SK-MEL-5 (cell line): ENCODE measurements at regions not wholly inside any gene's neighbourhood (a gene's known extent, or its start where the extent isn't known, plus 50 kb on each side); places are given as distances from the start of the nearest gene placed in this dataset.
"Not testable (repeated sequence)": the region's sequence is repeated elsewhere in the genome, so short reads cannot be mapped to it uniquely, and the experiment has no call there.

Experiments used
- DNase-seq: peaks from one replicate; pipeline ENCODE4 v3.0.0-alpha.2; 2016; ENCODE audit warnings: low read depth, low spot score
- in situ Hi-C: cut with HindIII; loops from 2 replicates; pipeline ENCODE4 v1.10.0; 2016; ENCODE audit warnings: low sequenced_read_pairs, high pct_unique_total_duplicates, low pct_unique_long_range_greater_than_20kb

DNA sequence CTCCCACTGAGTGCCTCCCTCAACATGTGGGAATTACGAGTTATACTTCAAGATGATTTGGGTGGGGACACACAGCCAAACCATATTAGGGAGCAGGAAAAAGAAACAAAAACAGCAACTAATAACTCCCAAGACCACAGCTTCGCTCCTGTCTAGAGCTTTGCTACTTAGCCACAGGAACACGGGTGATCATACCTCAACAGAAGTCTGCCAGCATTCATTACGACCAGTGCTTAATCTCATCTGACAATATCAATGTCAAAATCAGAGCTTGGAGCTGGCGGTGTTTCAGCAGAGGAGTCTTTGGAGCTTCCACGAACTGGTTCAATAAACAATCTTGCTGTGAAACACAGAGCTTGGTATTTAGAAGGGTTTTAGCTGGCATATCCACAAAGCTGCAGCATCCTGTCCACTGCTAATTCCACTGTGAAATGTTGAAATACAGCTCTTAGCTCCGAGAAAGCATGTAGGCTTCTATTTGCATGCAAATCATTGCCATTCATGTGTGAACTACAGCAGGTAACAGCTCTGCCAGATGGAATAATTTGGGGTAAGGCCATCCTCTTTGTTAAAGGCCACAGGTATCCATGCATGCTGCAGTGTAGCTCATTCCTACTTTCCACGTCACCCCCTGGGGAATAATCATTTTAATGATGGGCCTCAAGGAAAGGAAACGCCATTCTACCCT, 128.4 kb upstream of the GOT2 start:
- DNase-seq = no peak
- in situ Hi-C loops = no loop called here

DNA sequence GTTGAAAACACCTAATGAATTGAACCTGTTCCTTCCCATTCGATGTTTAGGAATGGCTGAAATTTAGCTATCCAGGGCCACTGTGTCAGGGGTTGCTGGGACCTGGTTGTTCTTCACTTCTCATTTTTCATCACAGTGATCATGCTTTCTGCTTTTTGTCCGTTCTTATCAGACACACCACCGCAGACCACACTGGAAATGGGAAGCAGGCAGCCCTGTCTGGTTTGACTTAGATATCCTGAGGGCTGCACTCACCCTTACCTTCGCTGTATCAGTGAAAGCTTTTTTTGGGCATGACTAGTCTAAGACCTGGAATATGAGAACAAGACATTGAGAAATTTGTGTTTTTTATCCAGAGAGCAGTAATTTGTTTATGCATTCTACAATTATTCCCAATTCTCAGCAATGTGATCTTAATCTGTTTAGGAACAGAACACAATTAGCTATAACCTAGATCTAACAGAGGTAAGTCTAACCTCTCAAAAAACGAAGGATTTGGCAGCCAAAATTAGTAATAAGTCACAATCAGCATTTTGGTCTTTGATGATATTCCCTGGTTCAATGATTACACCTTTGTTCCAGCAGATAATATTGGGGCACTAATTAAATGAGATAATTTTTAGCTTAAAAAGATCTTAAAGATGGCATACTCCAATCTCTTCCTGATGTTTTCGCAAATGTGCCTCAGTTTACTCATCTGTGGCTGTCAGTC, 126.0 kb upstream of the GOT2 start:
- no peak for DNase-seq
- in situ Hi-C loops = no loop called here

DNA sequence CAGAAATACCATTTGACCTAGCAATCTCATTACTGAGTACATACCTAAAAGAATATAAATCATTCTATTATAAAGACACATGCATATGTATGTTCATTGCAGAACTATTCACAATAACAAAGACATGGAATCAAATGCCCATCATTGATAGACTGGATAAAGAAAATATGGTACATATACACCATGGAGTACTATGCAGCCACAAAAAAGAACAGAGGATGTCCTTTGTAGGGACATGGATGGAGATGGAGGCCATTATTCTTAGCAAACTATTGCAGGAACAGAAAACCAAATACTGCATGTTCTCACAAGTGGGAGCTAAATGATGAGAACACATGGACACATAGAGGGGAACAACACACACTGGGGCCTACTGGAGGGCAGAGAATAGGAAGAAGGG, 124.5 kb upstream of the GOT2 start:
- in situ Hi-C loops, DNase-seq: not testable (repeated sequence)

DNA sequence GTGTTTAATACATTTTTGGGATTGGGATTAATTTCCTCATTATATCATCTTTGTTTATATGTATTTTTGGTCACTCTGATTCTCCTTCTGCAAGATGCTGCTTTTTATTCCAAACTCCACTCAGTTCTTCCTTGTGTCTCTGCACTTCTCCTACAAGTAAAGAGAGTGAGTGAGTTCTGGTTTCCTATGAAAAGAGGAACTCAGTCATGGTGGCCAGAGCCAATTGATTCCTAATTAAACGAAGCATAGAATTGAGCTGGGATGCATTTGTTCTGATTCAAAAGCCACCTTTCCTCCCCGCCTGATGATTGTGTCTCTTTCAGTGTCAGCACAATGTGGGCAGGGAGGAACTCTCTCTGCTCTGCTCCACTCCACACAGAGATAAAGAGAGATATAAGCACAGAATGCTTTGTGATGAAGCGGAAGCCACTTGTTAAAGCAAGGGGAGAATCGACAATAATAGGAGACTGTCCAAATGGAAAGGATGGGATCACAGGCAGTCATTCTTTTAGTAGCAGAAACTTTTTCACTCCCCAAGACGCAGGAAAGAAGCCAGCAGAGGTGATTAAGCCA, 121.3 kb upstream of the GOT2 start:
- no peak for DNase-seq
- in situ Hi-C loops = no loop called here

DNA sequence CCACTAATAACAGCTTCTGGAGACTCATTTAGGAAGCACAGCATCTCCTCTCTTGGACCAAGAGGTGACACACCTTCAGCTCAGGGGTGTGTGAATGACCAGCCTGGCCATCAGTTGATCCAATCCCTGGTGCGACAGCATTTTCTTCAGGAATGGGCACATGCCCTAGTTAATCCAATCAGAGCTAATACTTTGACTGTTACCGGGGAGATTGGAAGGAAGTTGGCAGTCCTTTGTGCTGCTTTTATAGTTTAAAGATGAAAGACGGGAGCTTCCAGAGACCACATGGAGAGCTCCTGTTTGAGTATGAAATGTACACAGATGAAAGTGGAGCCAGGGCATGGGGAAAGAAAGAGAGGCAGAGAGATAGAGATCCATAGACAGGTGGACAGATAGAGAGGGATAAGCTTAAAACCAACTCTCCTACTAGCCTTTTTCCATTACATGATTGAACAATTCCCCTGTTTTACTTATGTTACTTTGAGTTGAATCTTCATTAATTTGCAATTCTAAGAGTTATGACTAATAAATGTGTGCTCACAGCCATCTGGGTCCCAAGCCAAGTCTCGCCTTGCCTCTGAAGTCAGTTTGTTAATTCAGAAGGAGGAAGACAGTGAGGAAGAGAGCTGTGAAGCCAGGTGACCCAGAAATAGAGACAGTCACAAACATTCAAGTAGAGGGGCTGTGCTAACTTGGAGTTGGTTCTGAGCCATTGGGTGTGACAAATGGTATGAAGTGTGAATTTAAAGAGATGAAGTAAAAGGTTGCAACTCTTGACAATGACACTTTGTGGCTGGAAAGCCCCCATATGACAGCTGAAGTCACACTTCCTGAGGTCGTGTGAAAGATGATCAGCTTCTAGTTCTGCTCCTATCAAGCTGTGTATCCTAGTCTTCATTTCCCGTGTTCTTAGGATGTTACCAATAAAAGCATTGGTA, 120.0 kb upstream of the GOT2 start:
- DNase-seq = no peak
- in situ Hi-C loops = no loop called here

DNA sequence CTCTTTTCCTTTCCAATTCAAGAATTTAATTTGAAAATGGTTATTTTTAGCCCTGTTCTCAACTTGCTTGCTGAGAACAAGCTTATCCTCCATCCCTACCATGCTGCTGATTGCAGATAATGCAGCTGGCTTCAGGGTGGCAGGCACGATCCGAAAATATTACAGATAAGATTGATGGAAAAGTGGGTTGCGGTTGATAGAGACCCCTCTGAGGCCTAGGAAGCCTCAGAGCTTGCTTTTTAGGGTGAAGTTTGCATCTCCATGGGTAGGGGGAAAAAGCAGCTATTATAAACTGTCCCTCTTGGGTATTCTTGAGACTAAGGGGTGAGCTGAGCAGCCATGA, 116.5 kb upstream of the GOT2 start:
- in situ Hi-C loops = no loop called here
- DNase-seq = no peak

DNA sequence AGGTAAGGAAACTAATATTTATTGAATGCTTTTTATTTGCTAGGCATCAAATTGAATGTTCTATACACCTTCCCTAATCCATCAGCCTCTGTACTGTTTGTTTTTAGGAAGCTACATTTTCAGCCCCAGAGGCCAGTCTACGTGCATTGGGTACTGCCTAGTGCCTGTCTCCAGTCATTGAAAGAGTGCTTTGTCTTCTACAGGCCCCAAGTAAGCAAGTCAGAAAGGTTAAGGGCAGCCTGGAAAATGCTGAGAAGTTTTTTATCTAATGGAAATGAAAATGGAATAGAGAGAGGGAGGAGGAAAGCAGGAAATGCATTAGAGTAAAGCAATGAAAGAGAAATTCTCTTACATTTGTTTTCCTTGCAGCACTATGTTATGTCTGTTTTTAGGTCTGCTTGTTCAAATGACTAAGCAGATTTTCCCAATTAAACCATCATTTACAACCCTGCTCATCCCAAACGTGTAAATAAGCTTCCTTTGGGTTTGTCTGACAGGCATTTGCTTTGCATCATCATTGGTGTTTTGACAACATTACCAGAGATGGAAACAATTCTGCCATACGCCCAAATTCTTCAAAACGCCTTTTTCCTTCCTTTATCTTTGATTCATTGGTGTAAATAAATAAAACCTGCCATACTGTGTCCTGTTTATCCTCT, 116.0 kb upstream of the GOT2 start:
- in situ Hi-C loops = no loop called here
- DNase-seq = peak; percentile 46

DNA sequence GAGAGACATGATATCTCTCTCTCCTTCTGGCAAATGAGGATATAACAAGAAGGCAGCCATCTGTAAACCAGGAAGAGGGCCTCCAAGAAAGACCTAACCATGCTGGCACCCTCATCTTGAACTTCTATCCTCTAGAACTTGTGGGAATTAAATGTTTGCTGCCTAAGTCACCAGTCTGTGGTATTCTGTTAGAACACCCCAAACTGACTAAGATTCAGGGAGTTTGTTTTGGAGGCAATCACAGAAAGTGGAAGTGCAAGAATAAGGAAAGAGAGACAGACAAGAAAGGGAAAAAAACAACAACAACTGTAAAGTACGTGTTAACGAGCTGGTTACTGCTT, 114.5 kb upstream of the GOT2 start:
- in situ Hi-C loops = no loop called here

DNA sequence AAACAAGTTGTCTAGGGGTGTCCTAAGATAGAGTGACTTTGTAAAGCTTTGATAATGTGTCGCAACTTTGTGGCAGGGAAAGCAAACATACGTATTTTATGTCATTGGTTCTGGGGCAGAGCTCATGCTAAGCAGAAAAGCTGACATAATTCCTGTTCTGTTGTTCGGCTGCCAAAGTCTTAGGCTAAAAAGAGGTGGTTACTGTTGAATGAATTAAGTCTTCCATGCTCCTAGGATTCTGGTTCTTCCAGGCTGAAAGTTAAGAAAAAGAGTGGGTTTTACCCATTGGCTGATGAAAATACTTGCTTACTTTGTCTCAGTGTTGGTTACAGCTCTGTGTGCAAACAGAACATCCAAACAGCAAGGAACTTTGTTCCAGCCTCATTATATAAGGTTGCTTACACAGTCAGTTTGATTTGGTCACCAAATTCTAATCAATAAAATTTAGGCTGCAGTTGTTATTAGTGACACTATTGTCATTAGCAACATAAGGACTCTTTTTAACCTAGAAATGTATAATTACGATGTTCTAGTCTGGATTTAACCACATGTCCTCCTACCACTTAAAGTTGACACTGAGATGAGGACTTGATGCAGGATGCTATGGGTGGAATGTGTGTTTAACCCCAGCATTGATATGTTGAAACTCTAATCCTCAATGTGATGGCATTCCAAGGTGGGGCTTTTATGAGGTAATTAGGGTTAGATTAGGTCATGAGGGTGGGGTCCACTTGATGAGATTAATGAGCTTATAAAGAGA, 114.0 kb upstream of the GOT2 start:
- no peak for DNase-seq
- in situ Hi-C loops = no loop called here

More for the DNA sequence above, 114.5 kb upstream of the GOT2 start:
- no peak for DNase-seq

DNA sequence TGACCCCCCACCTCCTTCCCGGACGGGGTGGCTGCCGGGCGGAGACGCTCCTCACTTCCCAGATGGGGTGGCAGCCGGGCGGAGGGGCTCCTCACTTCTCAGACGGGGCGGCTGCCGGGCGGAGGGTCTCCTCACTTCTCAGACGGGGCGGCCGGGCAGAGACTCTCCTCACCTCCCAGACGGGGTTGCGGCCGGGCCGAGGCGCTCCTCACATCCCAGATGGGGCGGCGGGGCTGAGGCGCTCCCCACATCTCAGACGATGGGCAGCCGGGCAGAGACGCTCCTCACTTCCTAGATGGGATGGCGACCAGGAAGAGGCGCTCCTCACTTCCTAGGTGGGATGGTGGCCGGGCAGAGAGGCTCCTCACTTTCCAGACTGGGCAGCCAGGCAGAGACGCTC, 112.1 kb upstream of the GOT2 start:
- DNase-seq, in situ Hi-C loops: not testable (repeated sequence)

DNA sequence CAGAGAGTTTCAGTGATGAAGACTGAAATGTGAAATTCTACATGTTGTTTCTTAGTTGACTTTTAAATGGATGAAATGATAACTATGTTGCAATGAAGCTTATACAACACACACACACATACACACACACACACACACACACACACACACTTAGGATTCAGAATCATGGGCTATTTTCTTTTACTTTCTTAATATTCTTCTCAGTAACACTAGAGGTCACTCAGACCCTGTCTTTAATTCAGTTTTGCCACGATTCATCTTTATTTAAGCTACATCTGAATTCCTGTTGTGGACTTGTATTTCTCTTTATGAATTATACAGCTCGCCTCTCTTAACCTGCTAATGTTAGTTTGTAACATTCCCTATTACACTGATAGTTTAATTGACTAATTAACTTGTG, 109.6 kb upstream of the GOT2 start:
- in situ Hi-C loops = no loop called here
- DNase-seq = peak; percentile 47

DNA sequence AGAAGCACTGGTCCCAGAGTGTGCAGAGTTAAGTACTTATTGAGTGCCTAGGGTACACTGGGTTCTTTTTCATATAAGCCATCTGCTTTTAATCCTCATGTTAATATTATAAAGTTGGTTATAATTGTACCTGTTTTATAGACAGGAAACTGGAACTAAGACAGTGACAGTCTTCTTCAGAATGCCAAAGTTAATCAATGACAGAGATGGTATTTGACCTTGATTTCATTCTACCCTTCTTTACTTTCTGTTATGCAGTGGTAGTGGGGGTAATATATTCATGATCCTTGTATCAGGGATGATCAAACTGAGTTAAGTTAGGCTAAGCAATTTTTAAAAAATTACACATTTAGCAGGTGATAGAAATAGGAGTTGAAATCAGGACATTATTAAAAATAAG, 108.6 kb upstream of the GOT2 start:
- DNase-seq = no peak
- in situ Hi-C loops = no loop called here

DNA sequence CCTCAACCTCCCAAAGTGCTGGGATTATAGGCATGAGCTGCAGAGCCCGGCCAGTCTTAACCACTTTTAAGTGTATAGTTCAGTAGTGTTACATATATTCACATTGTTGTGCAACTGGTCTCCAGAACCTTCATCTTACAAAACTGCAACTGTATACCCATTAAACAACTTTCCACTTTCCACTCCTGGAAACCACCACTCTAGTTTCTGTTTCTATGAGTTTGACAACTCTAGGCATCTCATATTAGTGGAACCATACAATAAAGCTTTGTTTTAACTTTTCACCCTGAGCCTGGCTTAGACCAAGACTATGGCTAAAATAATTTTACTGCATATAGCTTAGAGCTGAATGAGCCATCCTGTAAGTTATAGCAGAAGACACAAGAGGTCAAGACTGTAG, 108.0 kb upstream of the GOT2 start:
- DNase-seq = no peak
- in situ Hi-C loops = no loop called here

DNA sequence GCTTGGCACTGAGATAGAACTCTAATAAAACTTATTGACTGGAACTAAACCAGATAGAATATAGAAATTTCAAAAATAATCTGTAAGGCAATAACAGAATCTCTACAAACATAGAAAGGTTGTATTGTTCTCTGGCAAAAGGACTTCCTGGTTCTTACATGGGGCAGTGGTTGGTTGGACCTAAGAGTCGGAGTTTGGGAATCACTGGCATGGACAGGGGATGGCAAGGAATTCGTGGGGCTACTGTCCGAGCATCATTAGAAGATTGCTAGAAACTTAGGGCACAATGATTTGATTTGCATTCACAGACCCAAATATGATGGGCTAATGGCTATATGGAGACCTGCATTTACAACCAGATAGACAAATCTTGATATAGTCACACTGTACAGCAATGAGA, 103.8 kb upstream of the GOT2 start:
- no peak for DNase-seq
- in situ Hi-C loops = no loop called here

DNA sequence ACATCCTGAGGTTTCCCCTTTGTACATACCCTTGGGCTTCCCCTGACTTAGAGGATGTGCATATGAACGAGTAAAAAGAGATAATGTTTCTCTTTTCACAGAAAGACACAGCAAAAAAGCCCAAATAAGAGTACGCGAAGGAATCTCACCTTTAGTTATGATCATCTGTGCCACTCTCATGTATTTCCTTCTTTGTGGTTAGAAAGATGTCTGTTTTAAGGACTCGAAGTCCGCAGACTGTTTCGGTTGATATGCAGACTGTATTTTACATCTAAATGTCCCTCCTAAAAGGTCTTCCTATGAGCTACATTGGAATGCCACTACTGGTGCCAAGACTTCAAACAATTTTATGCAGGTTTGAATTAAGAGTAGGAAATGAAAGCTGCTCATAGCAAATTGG, 102.3 kb upstream of the GOT2 start:
- DNase-seq = no peak
- in situ Hi-C loops = no loop called here

DNA sequence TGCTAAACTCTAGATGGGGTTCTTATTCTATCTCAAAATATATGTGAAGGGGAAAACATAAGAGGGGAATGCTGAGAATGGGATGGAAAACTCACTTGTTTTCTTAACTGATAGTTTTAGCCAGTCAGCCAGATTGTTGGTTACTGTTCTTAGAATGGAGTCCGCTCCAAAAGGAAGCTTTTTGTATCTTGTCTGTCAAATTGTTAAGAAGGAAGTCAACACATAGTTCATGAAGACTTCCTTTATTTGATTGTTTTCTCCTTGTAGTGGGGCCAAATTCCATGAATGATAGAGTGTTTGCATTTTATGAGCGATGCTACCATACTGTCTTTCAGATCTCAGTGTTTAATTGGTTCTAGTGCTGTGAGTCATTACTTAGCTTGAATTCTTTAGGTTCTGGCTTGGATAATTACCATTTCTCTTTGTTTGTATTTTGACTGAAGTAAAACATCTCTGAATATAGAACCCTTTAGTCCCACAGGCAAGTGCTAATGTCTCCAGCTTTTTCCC, 98.3 kb upstream of the GOT2 start:
- in situ Hi-C loops = no loop called here

DNA sequence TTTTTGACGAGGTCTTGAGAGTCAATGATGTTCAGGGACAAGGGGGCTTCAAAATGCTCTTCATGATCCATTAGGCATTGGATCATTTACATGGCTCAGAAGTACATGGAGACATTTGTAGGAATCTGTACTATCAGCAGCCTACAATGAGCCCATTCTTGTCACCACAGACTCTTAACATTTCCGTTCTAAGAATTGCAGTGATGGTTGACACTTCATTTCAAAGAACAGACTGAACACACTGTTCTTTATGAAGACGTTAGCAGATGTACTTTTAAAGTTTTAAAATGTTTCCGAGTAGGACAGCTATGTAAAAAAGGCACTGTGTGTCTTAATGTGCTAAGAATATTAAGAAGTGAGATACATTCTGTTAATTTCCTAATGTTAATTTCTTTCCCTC, 97.3 kb upstream of the GOT2 start:
- in situ Hi-C loops = no loop called here
- peak; percentile 32 for DNase-seq

More for the DNA sequence above, 98.3 kb upstream of the GOT2 start:
- DNase-seq = no peak
